ENCODE measurements at regions not wholly inside any gene's neighbourhood (a gene's known extent, or its start where the extent isn't known, plus 50 kb on each side); places are given as distances from the start of the nearest gene placed in this dataset.

- no peak for TF ChIP-seq CTCF (IDR thresholded peaks at IDR 0.05)
- TF ChIP-seq EZH2 (IDR thresholded peaks at IDR 0.05; ENCODE audit: borderline replicate concordance, insufficient read depth, low read depth, low read length, poor library complexity, severe bottlenecking), result no peak
- DNase-seq, result no peak
Measured at GRCh38 chr13:78040205-78040830, 121.7 kb upstream of the EDNRB start.

GRCh38 chr13:78036841-78037240, 118.2 kb upstream of the EDNRB start:
- Mint-ChIP-seq H3K4me1 (no peaks in the 10 kb centered on the region), H3K4me3 (no peak overlapping the region), H3K27me3 (peaks cover 2% of the 10 kb centered on the region), H3K27ac (no peak overlapping the region), H3K9me3 (ENCODE audit: insufficient read depth) (no peaks in the 10 kb centered on the region)
- Histone ChIP-seq H3K4me2 (replicated peaks; ENCODE audit: low read depth, low read length, poor library complexity, severe bottlenecking) (no peak overlapping the region), H3K9ac (ENCODE audit: low read length) (no peak overlapping the region), H3K36me3 (replicated peaks in 1 of 2; ENCODE audit: control extremely low read depth in 1 of 2, control insufficient read depth in 1 of 2, extremely low read depth in 1 of 2, insufficient read depth in 2 of 2, low read length in 1 of 2) (no peaks in the 10 kb centered on the region), H2AFZ (ENCODE audit: insufficient read depth, low read depth, low read length, poor library complexity, severe bottlenecking) (no peak overlapping the region), H3K27ac (ENCODE audit: low read length in 2 of 2) (no peak overlapping the region), H3K79me2 (ENCODE audit: control insufficient read depth, insufficient read depth, low read length) (no peaks in the 10 kb centered on the region), H3K4me3 (ENCODE audit: control extremely low read depth in 1 of 5, extremely low read depth in 1 of 5, insufficient read depth in 1 of 5, low read depth in 2 of 5, low read length in 4 of 5) (no peak overlapping the region), H3K9me3 (ENCODE audit: control extremely low read depth in 1 of 3, control insufficient read depth in 2 of 3, insufficient read depth in 1 of 3, low read length in 2 of 3) (no peaks in the 10 kb centered on the region), H4K20me1 (ENCODE audit: control insufficient read depth, insufficient read depth, low read length, poor library complexity, severe bottlenecking) (no peaks in the 10 kb centered on the region), H3K4me1 (ENCODE audit: control insufficient read depth in 2 of 2, insufficient read depth in 2 of 2, low read length in 2 of 2) (no peaks in the 10 kb centered on the region), H3K27me3 (replicated peaks in 1 of 4; ENCODE audit: control extremely low read depth in 1 of 4, control insufficient read depth in 3 of 4, insufficient read depth in 4 of 4, low read length in 3 of 4) (no peaks in the 10 kb centered on the region)
- ATAC-seq (ENCODE audit: low read depth), result no peak
- intact Hi-C loops (cut with micrococcal nuclease), result no loop called here
- ChIA-PET CTCF (interaction anchor here (1.0 kb wide), 1 partner anchor 84 kb away, joined by 3 read pairs; no protein-coding TSS in a partner anchor), POLR2A (no interaction called here)
- no peak for DNase-seq
- no peak for TF ChIP-seq EZH2 (IDR thresholded peaks at IDR 0.05; ENCODE audit: borderline replicate concordance, insufficient read depth, low read depth, low read length, poor library complexity, severe bottlenecking)
- no peak for TF ChIP-seq CTCF (IDR thresholded peaks at IDR 0.05)

More at GRCh38 chr13:78040205-78040830, 121.7 kb upstream of the EDNRB start:
- H2AFZ ChIP-seq (ENCODE audit: insufficient read depth, low read depth, low read length, poor library complexity, severe bottlenecking), result no peak overlapping the region
- intact Hi-C loops (cut with micrococcal nuclease), result no loop called here
- H3K9ac ChIP-seq (ENCODE audit: low read length), result no peak overlapping the region
- ChIA-PET CTCF (no interaction called here), POLR2A (no interaction called here)
- H3K4me1 ChIP-seq (ENCODE audit: control insufficient read depth in 2 of 2, insufficient read depth in 2 of 2, low read length in 2 of 2), result no peaks in the 10 kb centered on the region
- no peaks in the 10 kb centered on the region for H3K79me2 ChIP-seq (ENCODE audit: control insufficient read depth, insufficient read depth, low read length)
- Mint-ChIP-seq H3K4me3 (no peak overlapping the region), H3K4me1 (no peaks in the 10 kb centered on the region), H3K27ac (no peak overlapping the region), H3K9me3 (ENCODE audit: insufficient read depth) (no peaks in the 10 kb centered on the region), H3K27me3 (peaks cover 16% of the 10 kb centered on the region)
- no peak overlapping the region for H3K4me3 ChIP-seq (ENCODE audit: control extremely low read depth in 1 of 5, extremely low read depth in 1 of 5, insufficient read depth in 1 of 5, low read depth in 2 of 5, low read length in 4 of 5)
- no peaks in the 10 kb centered on the region for H3K9me3 ChIP-seq (ENCODE audit: control extremely low read depth in 1 of 3, control insufficient read depth in 2 of 3, insufficient read depth in 1 of 3, low read length in 2 of 3)
- WGBS (ENCODE audit: insufficient coverage), result 90% methylated on average over 2 of the region's 4 CpGs
- no peak for ATAC-seq (ENCODE audit: low read depth)
- no peaks in the 10 kb centered on the region for H4K20me1 ChIP-seq (ENCODE audit: control insufficient read depth, insufficient read depth, low read length, poor library complexity, severe bottlenecking)
- H3K27me3 ChIP-seq (replicated peaks in 1 of 4; ENCODE audit: control extremely low read depth in 1 of 4, control insufficient read depth in 3 of 4, insufficient read depth in 4 of 4, low read length in 3 of 4), result no peaks in the 10 kb centered on the region
- H3K36me3 ChIP-seq (replicated peaks in 1 of 2; ENCODE audit: control extremely low read depth in 1 of 2, control insufficient read depth in 1 of 2, extremely low read depth in 1 of 2, insufficient read depth in 2 of 2, low read length in 1 of 2), result no peaks in the 10 kb centered on the region
- no peak overlapping the region for H3K27ac ChIP-seq (ENCODE audit: low read length in 2 of 2)
- H3K4me2 ChIP-seq (replicated peaks; ENCODE audit: low read depth, low read length, poor library complexity, severe bottlenecking), result no peak overlapping the region

Data from B cell (primary cell).